ENCODE measurements at regions not wholly inside any gene's neighbourhood (a gene's known extent, or its start where the extent isn't known, plus 50 kb on each side); places are given as distances from the start of the nearest gene placed in this dataset.
A peak's percentile ranks its signal among the peaks of the same experiment; 100 is the strongest.

DNA sequence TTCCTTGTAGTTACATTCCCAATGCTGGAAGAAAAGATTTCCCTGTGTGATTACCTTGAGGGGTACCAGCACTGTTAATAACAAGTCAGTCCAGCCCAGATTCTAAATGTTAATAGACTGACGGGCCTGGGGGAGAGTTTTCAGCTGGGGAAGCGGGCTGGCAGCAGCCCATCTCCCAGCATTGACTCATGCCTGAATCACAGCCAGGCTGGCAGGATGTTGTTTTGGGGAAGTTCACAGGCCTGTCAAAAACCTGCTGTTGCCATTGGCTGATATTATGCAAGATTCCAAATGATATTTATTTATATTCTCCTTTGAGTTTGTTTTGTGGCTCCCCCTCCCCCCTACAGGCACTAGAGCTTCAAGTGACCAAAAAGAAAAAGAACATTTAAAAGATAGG is 213.9 kb upstream of the CNR1 start:
- peak; percentile 70 to 86 (median 80) for DNase-seq

DNA sequence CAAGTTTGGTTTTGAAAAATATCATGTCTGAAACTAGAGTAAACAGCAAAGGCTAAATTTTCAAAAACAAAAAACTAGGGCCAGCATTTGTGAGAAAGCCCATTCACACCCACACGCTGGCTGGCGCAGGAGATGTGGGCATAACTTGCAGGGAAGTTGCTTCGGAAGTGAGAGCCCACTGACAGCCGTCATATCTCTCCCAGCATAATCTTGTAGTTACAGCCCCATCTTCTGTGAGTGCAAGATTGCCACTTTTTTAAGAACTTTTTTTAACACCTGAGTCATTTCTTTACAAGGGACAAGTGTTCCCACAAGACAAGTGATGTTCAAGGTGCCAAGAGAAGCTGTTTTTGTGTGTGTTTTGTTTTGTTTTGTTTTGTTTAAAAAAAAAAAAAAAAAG is 212.5 kb upstream of the CNR1 start:
- DNase-seq: peak in 3 of 4 experiments; percentile 11 to 43 (median 19)

DNA sequence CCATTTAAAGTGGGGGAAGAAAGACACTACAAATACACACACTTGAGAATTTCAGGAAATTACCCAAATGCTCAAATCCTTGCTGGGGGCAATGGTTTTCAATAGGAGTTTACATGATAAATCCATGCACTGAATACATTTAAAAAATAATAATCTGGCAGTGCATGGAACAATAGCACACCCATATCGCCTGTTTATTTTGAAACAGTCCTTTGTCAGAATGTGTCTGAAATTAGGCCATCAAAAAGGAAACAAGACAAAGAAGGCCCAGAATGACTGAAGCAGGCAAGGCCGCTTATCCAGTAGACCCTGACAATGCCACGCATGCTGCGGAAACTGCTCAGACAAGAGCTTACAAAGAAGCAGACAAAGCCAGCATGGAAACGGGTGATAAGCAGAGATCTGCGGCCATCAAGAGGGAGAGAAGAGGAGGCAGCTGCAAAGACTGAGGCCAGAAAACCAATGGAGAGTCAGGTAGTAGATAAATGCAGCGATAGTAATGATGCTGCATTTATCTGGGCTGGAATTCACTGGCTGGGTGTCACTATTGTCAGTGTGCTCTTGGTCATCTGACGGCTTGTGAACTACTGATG is 211.9 kb upstream of the CNR1 start:
- no peak for DNase-seq

DNA sequence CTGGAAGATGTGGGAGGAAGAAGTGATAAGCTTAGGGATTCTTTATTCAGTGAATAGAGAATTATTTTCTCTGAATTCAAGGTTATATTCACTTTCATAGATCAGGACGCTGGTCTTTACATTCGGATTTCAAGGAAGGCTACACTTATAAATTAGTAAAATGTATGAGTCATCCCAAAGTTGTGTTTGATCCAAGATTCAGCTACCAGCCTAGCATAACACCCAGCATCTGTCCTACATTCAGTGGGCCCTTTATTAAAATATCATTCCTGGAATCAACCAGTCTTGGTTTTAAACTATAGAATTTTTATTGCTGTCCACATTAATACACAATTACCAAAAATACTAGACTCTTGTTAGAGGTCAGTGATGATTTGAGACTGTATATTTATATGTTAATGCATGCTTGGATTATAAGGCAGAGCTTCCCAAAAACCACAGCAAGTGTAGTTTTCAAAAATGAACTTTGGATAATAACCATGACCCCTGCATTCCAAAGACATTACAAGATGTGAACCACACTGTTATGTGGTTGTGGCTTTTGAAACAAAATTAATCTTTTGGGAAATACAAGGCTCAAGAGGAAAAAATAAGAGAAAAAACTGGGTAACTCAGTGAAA is 210.7 kb upstream of the CNR1 start:
- no peak for DNase-seq

DNA sequence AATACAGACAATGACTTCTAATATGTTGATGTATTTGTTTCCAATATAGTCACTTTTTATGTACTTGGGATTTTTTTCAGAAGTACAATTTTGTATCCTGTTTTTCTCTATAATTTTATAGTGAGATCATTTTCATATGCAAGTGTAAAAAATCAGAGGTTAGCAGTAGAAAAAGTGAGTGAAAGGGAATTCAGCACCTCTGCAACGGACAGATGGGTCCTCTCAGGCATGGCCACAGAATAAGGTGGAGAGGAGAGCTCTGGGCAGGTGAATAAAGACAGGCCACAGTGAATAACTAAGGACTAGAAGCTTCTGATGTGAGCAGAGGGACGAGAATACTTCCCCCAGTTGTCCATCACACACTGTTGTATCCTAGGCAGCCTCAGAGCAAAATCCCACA is 210.1 kb upstream of the CNR1 start:
- no peak for DNase-seq

DNA sequence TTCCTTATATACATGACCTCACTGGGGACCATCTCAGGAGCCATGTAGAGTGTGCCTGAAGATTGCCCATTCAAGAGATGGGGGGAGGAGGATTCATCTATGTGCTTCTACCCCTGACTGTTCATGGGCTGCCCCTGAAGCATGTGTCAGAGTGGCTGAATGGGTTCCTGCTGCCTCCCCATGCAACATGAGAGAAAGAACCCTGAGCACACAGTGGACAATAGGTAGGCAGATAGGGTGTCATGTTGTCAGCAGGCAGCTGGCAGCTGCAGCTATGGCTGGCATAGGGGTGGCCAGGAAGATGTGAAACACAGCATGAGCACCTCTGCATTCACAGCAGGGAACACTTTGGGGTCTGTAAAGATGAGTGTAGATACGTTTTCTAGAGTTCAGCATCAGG is 208.4 kb upstream of the CNR1 start:
- DNase-seq: no peak

DNA sequence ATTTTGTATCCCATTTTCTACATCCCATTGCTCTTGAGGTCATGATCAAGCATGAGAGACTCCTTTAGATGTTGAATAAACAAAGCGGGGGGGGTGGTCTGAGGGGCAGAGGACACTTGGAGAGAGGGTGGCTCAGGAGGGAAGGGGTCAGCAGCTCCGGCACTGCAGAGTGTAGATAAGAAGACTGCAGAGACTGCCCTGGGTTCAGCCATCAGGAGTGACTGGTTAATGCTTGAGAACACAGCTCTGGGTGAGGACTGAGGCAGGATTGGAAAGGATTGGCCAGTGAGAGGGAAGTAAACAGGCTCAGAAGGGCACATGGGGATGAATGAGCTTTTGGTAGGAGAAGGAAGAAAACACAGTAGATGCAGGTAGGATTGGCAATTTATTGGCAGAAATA is 205.3 kb upstream of the CNR1 start:
- no peak for DNase-seq

DNA sequence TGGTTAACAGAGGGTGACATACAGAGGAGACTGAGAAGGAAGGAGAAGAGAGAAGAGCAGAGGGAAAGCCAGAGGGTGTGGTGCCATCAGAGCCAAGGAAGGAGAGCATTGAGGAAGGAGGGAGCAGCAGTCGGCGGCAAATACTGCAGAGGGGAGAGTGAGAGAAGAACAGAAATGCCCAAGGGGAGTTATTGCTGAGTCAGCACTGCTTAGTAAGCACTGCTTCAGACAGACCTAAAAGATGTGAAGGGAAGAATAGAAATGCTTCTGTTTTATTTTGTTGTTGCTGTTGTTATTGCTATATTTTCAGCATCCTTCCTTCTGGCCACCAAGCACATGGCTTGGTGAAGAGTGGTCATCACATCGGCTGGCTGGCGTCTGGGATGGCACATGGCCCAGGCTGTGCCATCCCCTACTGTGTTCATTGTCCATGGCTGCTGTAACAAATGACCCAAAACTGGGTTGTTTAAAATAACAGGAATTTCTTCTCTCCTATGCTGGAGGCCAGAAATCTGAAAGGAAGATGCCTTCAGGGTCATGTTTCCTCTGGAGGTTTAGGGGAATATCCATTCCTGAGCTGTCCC is 204.1 kb upstream of the CNR1 start:
- DNase-seq: no peak

DNA sequence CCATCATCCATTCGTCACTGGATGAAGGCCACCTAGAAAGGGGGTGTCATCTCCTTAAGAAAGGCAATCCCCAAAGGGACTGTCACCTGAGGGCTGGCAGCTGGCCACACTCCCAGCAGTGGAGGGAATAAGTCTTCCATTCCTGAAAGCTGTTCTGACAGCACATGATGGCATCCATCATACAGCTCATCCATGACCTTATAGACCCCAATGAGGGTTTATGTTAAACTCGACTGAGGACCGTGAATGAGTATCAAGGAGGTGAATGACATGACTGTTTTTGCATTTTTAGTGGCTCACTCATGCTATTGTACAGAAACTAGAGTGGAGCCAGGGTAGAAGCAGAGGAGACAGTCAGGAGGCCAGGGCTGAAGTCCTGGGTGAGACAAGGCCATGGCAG is 203.1 kb upstream of the CNR1 start:
- DNase-seq: no peak

DNA sequence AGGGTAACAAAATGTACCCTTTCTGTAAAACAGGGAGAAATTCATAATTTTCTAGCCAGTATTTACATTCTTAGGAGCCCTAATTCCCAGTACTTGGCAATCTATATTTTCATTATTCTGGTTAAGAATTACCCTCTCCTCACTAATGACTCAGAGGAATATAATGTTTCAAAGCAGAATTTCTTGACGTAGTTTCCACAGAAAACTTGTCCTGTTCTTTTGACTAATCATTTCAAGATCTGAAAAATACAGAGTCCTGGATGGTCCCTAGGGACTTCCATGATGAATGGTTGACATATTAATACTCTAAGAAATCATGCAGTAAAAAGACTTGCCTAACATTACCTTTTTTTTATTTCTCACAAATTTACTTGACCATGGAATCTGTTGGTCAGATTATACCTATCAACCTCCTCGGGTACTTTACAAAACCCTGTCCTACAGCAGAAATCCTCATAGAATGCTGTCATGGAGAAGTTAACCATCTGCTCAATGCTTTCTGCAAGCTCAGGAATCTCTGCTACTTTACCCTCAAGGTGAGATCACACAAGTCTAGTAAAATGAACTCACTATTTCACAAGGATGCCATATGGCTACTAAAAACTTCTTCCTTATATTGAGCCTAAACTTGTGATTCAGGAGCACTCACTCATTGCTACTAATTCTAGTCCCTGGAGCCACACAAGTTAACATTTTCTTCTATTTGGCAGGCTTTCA is 202.1 kb upstream of the CNR1 start:
- no peak for DNase-seq

DNA sequence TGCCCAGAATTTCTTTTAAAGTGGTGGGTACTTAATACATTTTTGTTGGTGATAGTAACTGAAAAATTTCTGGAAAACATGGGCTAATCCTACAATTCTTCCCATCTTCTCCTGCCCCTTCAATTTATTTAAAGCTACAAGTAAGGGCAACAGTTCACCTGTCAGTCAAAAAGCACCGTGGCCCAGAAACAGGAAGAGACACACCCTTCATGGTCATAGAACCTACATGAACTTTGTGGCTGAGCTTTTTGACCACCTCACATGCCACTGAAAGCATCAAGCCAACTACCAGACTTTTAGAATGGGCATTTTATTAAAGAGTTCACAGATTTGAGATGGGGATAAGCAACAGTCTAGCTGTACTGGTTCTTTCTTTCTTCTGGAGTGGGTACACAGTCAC is 201.1 kb upstream of the CNR1 start:
- DNase-seq: no peak

DNA sequence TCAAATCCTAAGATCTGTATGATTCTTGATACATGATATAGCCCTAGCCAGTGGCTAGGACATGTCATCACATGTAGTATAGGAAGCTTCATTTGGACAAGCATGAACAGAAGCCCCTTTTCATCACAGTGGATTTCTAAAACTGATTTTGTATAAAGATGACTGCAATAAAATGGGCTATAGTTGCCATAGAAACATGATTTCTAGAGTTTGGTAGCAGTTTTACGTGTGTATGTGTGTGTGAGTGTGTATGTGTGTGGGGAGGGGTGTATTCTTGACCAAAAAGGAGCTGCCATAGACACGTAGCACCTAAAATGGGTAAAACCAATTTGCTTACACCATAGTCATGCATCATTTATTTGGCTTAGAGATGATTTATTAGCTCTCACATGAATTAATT is 200.5 kb upstream of the CNR1 start:
- DNase-seq: no peak

DNA sequence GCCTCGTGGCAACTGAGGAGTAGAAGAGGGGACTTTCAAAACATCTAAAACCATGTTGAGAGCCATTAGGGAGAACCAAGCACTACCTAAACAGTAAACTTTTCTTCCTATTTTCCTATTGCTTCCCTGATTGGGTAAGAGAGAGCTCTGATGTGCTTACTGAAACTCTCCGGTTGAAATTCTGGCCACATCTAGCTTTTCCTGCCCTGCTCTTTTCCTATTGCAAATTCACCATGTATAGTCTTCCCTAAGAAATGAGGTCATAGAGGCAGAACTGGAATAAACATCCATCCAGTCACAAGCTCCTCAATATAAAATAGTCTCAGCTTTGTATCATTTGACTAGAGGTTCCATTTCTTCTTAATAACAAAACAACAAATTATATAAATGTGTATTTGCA is 199.5 kb upstream of the CNR1 start:
- DNase-seq: no peak

DNA sequence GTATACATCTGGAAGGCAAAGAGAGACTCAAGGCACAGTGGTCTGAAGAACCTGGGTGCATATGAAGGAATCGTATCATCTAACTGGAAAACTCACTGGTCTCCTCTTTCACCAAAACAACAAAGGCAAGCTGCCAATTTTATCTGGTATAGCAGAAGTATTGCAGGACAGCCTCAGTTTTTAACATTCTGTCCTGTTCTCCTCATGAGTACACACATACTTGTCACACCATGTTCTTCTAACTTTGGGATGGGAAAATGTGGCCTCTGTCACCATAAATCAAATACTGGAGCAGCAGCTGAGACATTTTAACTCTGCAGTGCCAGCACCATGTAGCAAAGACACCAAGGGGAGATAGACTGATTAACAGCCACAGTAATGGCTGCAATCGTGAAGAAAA is 199.1 kb upstream of the CNR1 start:
- DNase-seq: no peak

DNA sequence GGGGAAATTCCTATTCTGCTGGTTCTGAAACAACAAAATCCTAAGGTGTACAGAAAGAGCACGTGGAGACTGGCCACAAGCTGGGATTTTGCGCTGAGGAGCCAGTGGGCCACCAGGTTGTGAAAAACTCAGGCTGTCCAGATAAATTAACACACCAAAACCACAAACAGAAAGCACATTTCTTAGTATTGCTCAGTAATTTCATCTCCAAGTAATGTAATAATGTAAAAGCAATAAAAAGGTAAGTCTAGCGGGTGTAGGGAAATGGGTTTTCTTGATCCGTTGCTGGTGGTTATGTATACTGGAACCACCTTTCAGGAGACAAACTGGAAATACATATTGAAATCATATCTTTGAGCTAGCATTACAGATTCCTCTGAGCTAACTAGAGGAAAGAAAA is 195.6 kb upstream of the CNR1 start:
- DNase-seq: no peak

DNA sequence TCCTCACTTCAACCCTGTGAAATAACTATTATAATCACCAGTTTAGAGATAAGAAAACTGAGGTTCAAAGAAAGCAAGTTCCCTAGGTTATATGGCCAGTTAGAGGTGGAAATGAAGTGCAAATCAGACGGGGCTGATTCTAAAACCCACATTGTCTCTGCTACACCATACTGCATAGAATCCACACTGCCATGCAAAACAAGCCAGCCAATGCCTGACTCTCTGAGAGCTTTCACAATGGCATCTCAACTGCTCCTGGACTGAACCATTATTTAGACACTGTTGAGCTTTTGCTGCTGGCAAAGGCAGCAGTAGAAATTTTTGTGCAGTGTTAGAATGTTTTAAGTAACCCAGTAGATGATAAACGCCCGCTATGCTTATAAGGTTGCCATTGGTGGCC is 195.2 kb upstream of the CNR1 start:
- DNase-seq: no peak

DNA sequence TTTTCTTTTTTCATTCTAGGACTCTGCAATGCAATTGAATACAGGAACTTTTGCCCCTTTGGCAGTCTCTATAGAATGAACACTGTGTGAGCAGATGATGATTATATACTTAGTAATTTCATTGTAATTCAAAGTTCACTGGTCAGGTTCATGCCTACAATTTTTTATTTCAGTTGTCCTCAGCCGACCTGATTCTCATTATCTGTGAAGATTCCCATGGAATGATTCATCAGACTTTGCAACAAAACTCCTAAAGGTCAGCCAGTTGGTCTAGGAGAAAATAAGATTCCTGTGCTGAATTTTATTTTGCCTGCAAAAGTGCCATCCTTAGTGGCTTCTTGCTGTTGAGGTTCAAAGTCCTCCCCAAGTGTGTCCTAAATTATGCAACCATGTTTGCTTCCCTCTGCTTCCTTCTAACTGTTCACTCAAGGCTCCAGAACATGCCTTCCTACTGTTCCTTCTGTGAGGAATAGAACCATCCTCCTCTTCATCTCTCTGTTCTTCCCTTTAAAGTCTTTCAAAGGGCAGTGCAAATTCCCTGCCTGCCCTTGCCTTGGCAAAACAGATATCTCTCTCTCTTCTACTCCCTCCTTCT is 194.2 kb upstream of the CNR1 start:
- DNase-seq: no peak

DNA sequence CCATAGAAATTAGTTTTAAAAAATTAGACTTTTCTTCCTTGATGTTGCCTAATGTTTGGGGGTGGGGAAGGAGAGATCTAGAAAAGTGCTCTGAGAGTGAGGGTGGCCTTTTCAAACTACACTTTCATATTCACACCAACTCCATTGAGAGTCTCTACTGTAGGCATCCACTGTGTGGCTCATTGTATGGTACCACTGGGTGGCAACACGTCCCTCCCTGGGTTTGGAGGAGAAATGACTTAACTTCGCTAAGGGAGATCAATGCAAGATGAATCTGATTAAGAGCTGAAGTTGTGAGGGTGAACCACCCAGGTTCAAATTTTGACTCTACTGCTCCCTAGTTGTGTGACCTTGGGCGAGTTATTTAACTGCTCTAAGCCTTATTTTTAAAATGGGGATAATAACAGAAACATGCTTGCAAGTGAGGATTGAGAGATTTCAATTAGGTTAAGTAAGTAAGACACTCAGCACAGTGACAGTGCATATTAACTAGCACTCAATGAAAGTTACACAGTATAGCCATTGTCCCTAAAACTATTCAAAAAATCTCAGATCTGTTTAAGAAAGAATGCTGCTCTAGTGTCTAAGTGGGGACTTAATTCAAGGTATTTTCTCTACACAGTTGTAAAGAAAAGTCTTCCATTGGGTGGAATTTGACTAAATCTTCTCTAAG is 193.5 kb upstream of the CNR1 start:
- DNase-seq: no peak

DNA sequence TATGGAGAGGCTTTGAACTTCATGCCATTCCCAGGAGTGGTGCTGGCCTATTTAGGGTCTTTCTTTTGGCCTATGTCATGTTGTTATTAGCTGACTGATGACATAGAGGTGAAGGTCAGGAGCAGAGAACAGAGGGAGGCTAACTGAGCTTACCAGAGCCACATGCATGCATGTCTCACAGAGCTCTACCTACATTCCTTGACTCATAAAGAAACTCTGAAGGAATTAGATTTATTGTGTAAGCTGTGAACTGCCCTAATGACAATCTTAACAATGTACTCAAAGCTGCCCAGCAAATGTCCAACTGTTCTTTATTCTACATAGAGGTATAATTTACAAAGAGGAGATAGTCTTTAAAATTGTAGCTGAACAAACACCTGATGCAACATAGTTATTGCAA is 192.7 kb upstream of the CNR1 start:
- DNase-seq: no peak

DNA sequence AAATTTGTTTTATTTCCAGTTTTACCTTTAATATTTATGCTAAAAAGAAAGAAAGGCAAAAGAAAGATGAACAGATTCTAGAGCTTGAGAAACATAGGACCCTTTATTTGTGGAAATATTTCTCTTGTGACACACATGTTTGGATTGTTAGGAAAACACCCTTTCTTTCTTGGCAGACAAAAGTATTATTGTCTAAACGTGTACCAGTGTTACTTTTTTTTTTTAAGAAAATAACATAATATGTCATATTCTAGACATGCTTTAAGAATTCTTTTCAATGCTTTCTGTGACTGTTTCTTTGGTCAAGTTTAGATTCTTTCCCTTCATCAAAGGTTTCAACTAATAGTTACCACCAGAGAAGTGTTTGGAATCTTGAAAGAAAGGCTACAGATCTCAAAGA is 183.4 kb upstream of the CNR1 start:
- DNase-seq: no peak

DNA sequence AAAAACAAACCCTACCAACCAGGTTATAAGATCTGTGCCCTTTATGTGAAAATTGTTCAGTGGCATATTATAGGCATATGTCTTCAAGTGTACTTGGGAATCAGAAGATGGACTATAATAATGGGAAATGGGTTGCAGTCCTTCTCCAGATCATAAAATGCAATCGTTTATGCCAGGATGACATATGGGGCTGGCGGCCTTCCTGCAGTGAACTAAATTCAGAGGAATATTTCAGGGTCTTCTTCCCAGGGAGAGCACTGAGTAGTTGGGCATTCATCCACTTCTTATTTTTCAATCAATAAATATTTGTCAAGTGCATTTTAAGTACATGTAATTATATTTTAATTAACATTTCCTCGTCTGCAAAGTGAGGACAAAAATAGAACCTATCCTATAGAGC is 176.2 kb upstream of the CNR1 start:
- no peak for DNase-seq

DNA sequence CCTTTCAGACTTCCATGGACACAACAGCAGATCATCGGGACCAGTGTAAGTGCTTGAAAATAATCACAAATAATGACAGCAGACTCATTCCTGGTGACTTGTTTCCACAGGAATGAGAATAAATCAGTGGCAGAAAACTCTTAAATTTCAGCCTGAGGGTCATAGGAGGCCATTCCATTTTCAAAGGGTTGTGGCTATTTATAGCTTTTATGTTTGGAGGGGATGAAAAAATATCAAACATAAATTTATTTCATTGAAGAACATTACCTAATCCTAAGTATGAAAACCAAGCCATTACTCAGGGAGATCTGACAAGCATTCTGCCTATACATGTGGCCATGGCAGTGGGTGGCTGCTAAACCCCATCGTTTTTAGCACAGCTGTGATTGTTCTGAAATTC is 173.6 kb upstream of the CNR1 start:
- DNase-seq: no peak

DNA sequence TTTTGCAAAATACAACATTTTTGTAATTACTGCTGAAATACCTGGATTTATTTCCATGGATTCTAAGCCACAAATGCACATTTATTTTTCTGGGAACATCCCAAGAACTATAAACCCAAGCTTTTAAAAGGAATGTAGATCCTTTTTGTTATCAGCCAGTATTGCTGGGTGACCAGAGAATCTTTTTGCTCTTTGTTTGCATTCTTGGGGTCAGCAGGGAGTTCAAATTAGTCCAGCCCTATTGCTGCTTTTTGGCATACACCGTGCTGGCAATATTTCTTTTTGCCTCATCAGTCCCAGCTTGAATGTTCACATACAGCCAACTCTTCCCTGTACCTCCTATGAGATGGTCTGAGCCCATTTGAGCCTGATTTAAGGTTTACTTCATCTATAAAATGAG is 155.2 kb upstream of the CNR1 start:
- DNase-seq: no peak

Measured in suppressor macrophage (primary cell).